ENCODE measurements at regions not wholly inside any gene's neighbourhood (a gene's known extent, or its start where the extent isn't known, plus 50 kb on each side); places are given as distances from the start of the nearest gene placed in this dataset.
"Not testable (repeated sequence)": the region's sequence is repeated elsewhere in the genome, so short reads cannot be mapped to it uniquely, and the experiment has no call there.

- Histone ChIP-seq H3K27ac (ENCODE audit: low read depth, low read length) (no peak overlapping the region), H3K27me3 (ENCODE audit: control insufficient read depth, insufficient read depth, low read length) (no peaks in the 10 kb centered on the region), H3K9ac (ENCODE audit: low read length) (no peak overlapping the region), H3K4me3 (ENCODE audit: low read length) (no peak overlapping the region), H3K4me1 (ENCODE audit: control insufficient read depth, insufficient read depth, low read length) (no peaks in the 10 kb centered on the region), H3K36me3 (ENCODE audit: control insufficient read depth, insufficient read depth, low read length) (no peaks in the 10 kb centered on the region)
These were observed 161.8 kb downstream of the KIF26A start for GRCh38 chr14:104299993-104300761.

- no peak overlapping the region for H3K4me3 ChIP-seq (ENCODE audit: low read length)
- no peaks in the 10 kb centered on the region for H3K36me3 ChIP-seq (ENCODE audit: control insufficient read depth, insufficient read depth, low read length)
- H3K4me1 ChIP-seq (ENCODE audit: control insufficient read depth, insufficient read depth, low read length): no peaks in the 10 kb centered on the region
- H3K27ac ChIP-seq (ENCODE audit: low read depth, low read length): no peak overlapping the region
- H3K9ac ChIP-seq (ENCODE audit: low read length): no peak overlapping the region
- H3K27me3 ChIP-seq (ENCODE audit: control insufficient read depth, insufficient read depth, low read length): no peaks in the 10 kb centered on the region
These were observed 163.5 kb downstream of the KIF26A start for GRCh38 chr14:104301731-104302460.

GRCh38 chr14:104302794-104303405, 164.5 kb downstream of the KIF26A start:
- Histone ChIP-seq H3K4me3 (ENCODE audit: low read length) (no peak overlapping the region), H3K27ac (ENCODE audit: low read depth, low read length) (no peak overlapping the region), H3K4me1 (ENCODE audit: control insufficient read depth, insufficient read depth, low read length) (no peaks in the 10 kb centered on the region), H3K9ac (ENCODE audit: low read length) (no peak overlapping the region), H3K27me3 (ENCODE audit: control insufficient read depth, insufficient read depth, low read length) (no peaks in the 10 kb centered on the region), H3K36me3 (ENCODE audit: control insufficient read depth, insufficient read depth, low read length) (no peaks in the 10 kb centered on the region)

GRCh38 chr14:104303705-104304425, 165.5 kb downstream of the KIF26A start:
- Histone ChIP-seq H3K27ac (ENCODE audit: low read depth, low read length) (no peak overlapping the region), H3K4me3 (ENCODE audit: low read length) (no peak overlapping the region), H3K27me3 (ENCODE audit: control insufficient read depth, insufficient read depth, low read length) (no peaks in the 10 kb centered on the region), H3K4me1 (ENCODE audit: control insufficient read depth, insufficient read depth, low read length) (no peaks in the 10 kb centered on the region), H3K36me3 (ENCODE audit: control insufficient read depth, insufficient read depth, low read length) (no peaks in the 10 kb centered on the region), H3K9ac (ENCODE audit: low read length) (no peak overlapping the region)

- Histone ChIP-seq H3K27me3 (ENCODE audit: control insufficient read depth, insufficient read depth, low read length) (no peaks in the 10 kb centered on the region), H3K36me3 (ENCODE audit: control insufficient read depth, insufficient read depth, low read length) (no peaks in the 10 kb centered on the region), H3K4me1 (ENCODE audit: control insufficient read depth, insufficient read depth, low read length) (no peaks in the 10 kb centered on the region), H3K4me3 (ENCODE audit: low read length) (no peak overlapping the region), H3K27ac (ENCODE audit: low read depth, low read length) (no peak overlapping the region), H3K9ac (ENCODE audit: low read length) (no peak overlapping the region)
These were observed 166.3 kb downstream of the KIF26A start for GRCh38 chr14:104304451-104305351.

GRCh38 chr14:104305511-104306449, 167.4 kb downstream of the KIF26A start:
- Histone ChIP-seq H3K4me3 (ENCODE audit: low read length) (no peak overlapping the region), H3K4me1 (ENCODE audit: control insufficient read depth, insufficient read depth, low read length) (no peaks in the 10 kb centered on the region), H3K9ac (ENCODE audit: low read length) (no peak overlapping the region)

GRCh38 chr14:104306450-104307040, 168.2 kb downstream of the KIF26A start:
- no peaks in the 10 kb centered on the region for H3K27me3 ChIP-seq (ENCODE audit: control insufficient read depth, insufficient read depth, low read length)
- no peak overlapping the region for H3K9ac ChIP-seq (ENCODE audit: low read length)
- H3K4me3 ChIP-seq (ENCODE audit: low read length): no peak overlapping the region
- H3K4me1 ChIP-seq (ENCODE audit: control insufficient read depth, insufficient read depth, low read length): no peaks in the 10 kb centered on the region
- no peaks in the 10 kb centered on the region for H3K36me3 ChIP-seq (ENCODE audit: control insufficient read depth, insufficient read depth, low read length)
- no peak overlapping the region for H3K27ac ChIP-seq (ENCODE audit: low read depth, low read length)

More at GRCh38 chr14:104305511-104306449, 167.4 kb downstream of the KIF26A start:
- Histone ChIP-seq H3K27ac (ENCODE audit: low read depth, low read length) (no peak overlapping the region), H3K36me3 (ENCODE audit: control insufficient read depth, insufficient read depth, low read length) (no peaks in the 10 kb centered on the region), H3K27me3 (ENCODE audit: control insufficient read depth, insufficient read depth, low read length) (no peaks in the 10 kb centered on the region)

- Histone ChIP-seq H3K36me3 (ENCODE audit: control insufficient read depth, insufficient read depth, low read length) (no peaks in the 10 kb centered on the region), H3K27me3 (ENCODE audit: control insufficient read depth, insufficient read depth, low read length) (no peaks in the 10 kb centered on the region), H3K27ac (ENCODE audit: low read depth, low read length) (no peak overlapping the region), H3K9ac (ENCODE audit: low read length) (no peak overlapping the region), H3K4me3 (ENCODE audit: low read length) (no peak overlapping the region), H3K4me1 (ENCODE audit: control insufficient read depth, insufficient read depth, low read length) (no peaks in the 10 kb centered on the region)
These were observed 168.8 kb downstream of the KIF26A start for GRCh38 chr14:104307246-104307626.

GRCh38 chr14:104307627-104308401, 169.4 kb downstream of the KIF26A start:
- H3K9ac ChIP-seq (ENCODE audit: low read length): no peak overlapping the region
- no peaks in the 10 kb centered on the region for H3K36me3 ChIP-seq (ENCODE audit: control insufficient read depth, insufficient read depth, low read length)
- H3K4me3 ChIP-seq (ENCODE audit: low read length): no peak overlapping the region
- no peaks in the 10 kb centered on the region for H3K4me1 ChIP-seq (ENCODE audit: control insufficient read depth, insufficient read depth, low read length)
- no peaks in the 10 kb centered on the region for H3K27me3 ChIP-seq (ENCODE audit: control insufficient read depth, insufficient read depth, low read length)
- no peak overlapping the region for H3K27ac ChIP-seq (ENCODE audit: low read depth, low read length)

- not testable (repeated sequence) for H3K4me3 ChIP-seq (ENCODE audit: low read length); H3K27me3 ChIP-seq (ENCODE audit: control insufficient read depth, insufficient read depth, low read length); H3K4me1 ChIP-seq (ENCODE audit: control insufficient read depth, insufficient read depth, low read length); H3K27ac ChIP-seq (ENCODE audit: low read depth, low read length); H3K9ac ChIP-seq (ENCODE audit: low read length); H3K36me3 ChIP-seq (ENCODE audit: control insufficient read depth, insufficient read depth, low read length)
These were observed 170.1 kb downstream of the KIF26A start for GRCh38 chr14:104308534-104308933.

Measured in rectal smooth muscle tissue (tissue), 1 donor.